ENCODE measurements at regions not wholly inside any gene's neighbourhood (a gene's known extent, or its start where the extent isn't known, plus 50 kb on each side); places are given as distances from the start of the nearest gene placed in this dataset.
A peak's percentile ranks its signal among the peaks of the same experiment; 100 is the strongest.

DNA sequence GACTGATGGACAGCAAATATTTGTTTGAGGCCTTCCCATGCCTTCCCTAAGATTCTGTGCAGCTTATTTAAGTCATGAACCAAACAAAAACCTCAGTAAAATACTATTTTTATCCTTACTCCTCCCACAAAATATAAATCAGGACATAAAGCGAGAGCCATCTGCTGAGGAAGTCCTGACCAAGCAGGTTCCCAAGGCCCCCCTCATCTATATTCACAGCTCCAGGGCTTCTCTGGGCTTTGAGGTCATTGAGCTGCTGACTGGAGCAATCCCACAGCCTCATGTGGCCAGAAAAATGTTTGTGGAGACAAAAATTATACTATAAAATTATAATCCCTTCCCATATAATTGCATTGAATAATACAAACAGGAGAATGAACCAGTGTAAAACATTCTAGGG is 846.2 kb downstream of the ADGRL2 start:
- no peak for DNase-seq (ENCODE audit: low read depth)
- TF ChIP-seq, protein P1, sequence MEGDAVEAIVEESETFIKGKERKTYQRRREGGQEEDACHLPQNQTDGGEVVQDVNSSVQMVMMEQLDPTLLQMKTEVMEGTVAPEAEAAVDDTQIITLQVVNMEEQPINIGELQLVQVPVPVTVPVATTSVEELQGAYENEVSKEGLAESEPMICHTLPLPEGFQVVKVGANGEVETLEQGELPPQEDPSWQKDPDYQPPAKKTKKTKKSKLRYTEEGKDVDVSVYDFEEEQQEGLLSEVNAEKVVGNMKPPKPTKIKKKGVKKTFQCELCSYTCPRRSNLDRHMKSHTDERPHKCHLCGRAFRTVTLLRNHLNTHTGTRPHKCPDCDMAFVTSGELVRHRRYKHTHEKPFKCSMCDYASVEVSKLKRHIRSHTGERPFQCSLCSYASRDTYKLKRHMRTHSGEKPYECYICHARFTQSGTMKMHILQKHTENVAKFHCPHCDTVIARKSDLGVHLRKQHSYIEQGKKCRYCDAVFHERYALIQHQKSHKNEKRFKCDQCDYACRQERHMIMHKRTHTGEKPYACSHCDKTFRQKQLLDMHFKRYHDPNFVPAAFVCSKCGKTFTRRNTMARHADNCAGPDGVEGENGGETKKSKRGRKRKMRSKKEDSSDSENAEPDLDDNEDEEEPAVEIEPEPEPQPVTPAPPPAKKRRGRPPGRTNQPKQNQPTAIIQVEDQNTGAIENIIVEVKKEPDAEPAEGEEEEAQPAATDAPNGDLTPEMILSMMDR (IDR thresholded peaks at IDR 0.05; ENCODE audit: insufficient read depth, low read depth, low read length, missing control alignments): no peak
- H3K4me3 ChIP-seq (ENCODE audit: low read length): no peak overlapping the region

- DNase-seq (ENCODE audit: low read depth): no peak
- TF ChIP-seq, protein P1 (IDR thresholded peaks at IDR 0.05; ENCODE audit: insufficient read depth, low read depth, low read length, missing control alignments): no peak
- no peak overlapping the region for H3K4me3 ChIP-seq (ENCODE audit: low read length)
Observed at GRCh38 chr1:82646336-82646735, 845.6 kb downstream of the ADGRL2 start.

GRCh38 chr1:82644186-82644915 is 843.6 kb downstream of the ADGRL2 start:
- TF ChIP-seq, protein P1 (IDR thresholded peaks at IDR 0.05; ENCODE audit: insufficient read depth, low read depth, low read length, missing control alignments): no peak
- H3K4me3 ChIP-seq (ENCODE audit: low read length): no peak overlapping the region
- DNase-seq (ENCODE audit: low read depth): no peak

- no peak for DNase-seq (ENCODE audit: low read depth)
- TF ChIP-seq, protein P1 (IDR thresholded peaks at IDR 0.05; ENCODE audit: insufficient read depth, low read depth, low read length, missing control alignments): no peak
- H3K4me3 ChIP-seq (ENCODE audit: low read length): no peak overlapping the region
Observed at GRCh38 chr1:82640352-82640751, 839.6 kb downstream of the ADGRL2 start.

- no peak overlapping the region for H3K4me3 ChIP-seq (ENCODE audit: low read length)
- DNase-seq (ENCODE audit: low read depth): no peak
- TF ChIP-seq, protein P1 (IDR thresholded peaks at IDR 0.05; ENCODE audit: insufficient read depth, low read depth, low read length, missing control alignments): no peak
Observed at GRCh38 chr1:82634266-82634665, 833.5 kb downstream of the ADGRL2 start.

GRCh38 chr1:82632155-82632554 is 831.4 kb downstream of the ADGRL2 start:
- DNase-seq (ENCODE audit: low read depth): peak; percentile 70
- H3K4me3 ChIP-seq (ENCODE audit: low read length): no peak overlapping the region
- TF ChIP-seq, protein P1 (IDR thresholded peaks at IDR 0.05; ENCODE audit: insufficient read depth, low read depth, low read length, missing control alignments): no peak

- TF ChIP-seq, protein P1 (IDR thresholded peaks at IDR 0.05; ENCODE audit: insufficient read depth, low read depth, low read length, missing control alignments): no peak
- no peak overlapping the region for H3K4me3 ChIP-seq (ENCODE audit: low read length)
- peak; percentile 36 for DNase-seq (ENCODE audit: low read depth)
Observed at GRCh38 chr1:82628887-82629286, 828.2 kb downstream of the ADGRL2 start.
